CD4-positive, alpha-beta T cell treated with Interleukin-15 for 1 hour (primary cell): ENCODE measurements at regions not wholly inside any gene's neighbourhood (a gene's known extent, or its start where the extent isn't known, plus 50 kb on each side); places are given as distances from the start of the nearest gene placed in this dataset.
"Not testable (repeated sequence)": the region's sequence is repeated elsewhere in the genome, so short reads cannot be mapped to it uniquely, and the experiment has no call there.

Experiments
- DNase-seq: peaks from one replicate; pipeline ENCODE4 v3.0.0-alpha.2; 2020

DNA sequence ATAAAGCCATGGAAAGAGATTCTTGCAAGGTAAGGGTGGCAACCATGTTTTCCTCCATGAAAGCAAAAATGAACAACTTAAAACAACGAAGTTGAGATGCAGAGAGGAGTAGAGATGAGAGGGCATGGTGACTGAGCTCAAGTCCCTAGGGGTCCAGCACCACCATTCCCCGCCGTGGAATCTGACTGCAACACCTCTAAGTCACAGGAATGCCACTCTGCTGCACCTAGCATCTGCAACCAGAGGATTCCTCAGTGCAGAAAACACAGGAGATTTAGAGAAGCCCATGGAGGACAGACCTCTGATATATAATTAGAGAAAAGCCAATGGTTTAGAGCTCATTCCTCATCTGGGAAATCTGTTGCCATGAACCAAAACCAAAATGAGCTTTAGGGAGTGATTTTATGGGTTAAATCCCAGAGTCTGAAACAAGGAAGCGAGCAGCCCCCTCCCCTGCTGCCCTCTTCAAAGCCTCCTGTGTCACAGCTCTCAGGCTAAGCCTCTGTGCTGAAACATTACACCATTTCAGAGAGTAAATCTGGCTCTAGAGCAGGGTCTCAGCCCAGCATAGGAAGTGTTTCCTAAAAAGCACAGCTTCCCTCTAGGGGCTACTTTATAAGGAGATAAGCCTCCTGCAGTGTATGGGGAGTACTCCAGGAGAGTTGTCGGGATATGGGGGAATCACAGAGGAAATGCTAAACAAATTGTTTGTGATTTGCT is 1043.6 kb downstream of the UQCRFS1 start:
- no peak for DNase-seq

DNA sequence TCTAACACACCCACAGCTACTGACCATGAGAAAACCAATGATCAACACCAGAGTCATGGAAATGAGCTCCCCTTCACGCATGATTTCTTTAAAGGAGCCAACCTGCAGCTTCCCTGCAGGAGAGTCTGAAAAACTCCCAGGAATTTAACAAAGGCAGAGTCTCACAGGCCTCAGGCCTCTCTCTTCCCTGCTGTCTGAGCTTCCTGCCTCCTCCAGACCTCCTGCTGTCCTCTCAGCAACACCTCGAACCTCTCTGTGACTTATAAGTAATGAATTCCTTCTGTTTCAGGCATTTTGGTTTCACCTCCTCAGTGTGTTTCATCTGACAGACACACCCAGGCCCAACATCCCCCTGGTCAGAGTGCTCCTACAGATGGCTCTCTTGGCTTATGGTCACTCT is 1044.4 kb downstream of the UQCRFS1 start:
- no peak for DNase-seq

DNA sequence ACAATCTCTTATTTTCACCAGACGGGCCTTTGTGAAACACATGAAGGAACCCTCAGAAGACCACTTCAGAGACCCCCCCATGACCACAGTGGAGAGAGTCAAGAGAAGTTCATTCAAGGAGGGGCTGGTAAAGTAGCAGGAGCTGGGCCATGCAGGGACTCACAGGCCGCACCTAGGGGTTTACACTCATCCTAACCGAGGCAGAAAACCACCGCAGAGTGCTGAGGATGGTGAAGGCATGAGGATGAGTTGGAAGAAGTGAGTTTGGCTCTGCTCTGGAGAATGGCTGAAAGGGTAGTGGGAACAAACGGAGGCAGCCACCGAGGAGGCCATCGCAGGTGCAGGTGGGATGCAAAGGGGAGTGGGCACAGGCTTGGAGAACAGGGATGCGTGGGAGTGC is 1046.9 kb downstream of the UQCRFS1 start:
- no peak for DNase-seq

- no peak for DNase-seq
Observed at GRCh38 chr19:28164214-28164613, 1048.7 kb downstream of the UQCRFS1 start.

DNA sequence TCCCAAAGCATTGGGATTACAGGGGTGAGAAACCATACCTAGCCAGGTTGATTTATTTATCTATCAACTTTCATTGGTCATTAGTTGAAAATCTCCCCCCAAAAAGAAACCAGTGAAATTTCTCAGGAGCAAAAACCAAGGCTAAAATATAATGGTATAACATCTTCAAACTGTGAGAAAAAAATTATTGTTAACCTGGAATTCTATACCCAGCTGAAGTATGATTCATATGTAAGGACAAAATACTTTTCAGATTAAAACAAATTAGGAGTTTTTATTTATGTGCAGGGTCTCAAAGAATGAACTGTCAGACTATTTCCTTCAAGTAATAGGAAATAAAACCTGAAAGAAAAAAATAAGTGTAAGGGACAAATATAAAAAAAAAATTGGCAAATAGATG is 1053.9 kb downstream of the UQCRFS1 start:
- DNase-seq: no peak

DNA sequence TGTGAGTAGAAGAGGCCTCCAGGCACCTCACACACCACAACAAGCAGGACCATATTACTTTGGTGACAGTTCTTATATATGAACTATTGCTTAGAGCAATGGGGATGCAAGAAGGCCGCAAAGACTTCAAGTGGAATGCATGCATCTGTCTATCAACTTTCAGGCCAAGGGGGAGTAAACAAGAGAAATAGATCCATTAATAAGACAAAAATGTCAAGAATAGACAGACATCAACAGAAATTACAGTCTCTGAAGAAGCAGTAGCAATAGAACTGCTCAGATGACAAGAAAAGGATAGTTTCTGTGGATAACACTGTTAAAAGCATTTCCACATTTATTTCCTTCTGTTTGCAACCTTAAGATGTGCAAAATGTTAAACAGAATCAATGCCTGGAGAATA is 1057.7 kb downstream of the UQCRFS1 start:
- DNase-seq: no peak

DNA sequence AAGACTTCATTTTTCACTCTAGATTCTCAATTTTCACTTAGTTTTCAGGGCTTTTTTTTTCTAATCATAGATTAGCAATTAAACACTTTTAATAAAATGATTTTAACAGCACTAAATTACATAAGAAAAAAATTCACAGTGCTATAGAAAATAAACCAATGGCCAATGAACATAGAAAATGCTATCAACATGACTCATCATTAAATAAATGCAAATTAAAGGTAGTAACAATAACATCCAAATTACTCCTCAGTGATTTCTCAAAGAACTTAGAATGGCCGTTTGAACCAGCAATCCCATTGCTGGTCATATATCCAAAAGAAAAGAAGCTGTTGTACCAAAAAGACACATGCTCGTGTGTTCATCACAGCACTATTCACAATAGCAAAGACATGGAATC is 1058.9 kb downstream of the UQCRFS1 start:
- DNase-seq: no peak

GRCh38 chr19:28153123-28153522 is 1059.8 kb downstream of the UQCRFS1 start:
- DNase-seq: no peak

DNA sequence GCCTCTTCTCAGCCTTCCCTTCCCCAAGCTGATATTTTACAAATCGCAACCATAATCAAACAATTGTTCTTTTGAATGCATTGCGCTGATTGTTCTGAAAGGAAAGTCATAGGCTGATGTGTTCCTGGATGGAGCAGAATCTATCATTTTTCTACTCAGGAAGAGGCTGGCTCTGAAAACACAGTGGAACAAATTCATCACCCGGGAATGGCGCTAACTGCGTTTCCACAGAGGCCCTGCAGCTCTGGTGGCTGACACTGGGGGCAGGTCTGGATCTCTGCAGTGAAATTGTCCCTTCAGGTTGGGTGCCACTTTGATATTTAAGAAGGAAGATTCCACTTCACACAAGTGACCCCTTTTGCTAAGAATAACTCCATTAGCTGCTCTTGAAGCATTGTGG is 1060.8 kb downstream of the UQCRFS1 start:
- no peak for DNase-seq

- no peak for DNase-seq
Observed at GRCh38 chr19:28150129-28150528, 1062.8 kb downstream of the UQCRFS1 start.

GRCh38 chr19:28148554-28148953 is 1064.4 kb downstream of the UQCRFS1 start:
- DNase-seq: no peak

- DNase-seq: no peak
Observed at GRCh38 chr19:28142258-28142657, 1070.7 kb downstream of the UQCRFS1 start.

DNA sequence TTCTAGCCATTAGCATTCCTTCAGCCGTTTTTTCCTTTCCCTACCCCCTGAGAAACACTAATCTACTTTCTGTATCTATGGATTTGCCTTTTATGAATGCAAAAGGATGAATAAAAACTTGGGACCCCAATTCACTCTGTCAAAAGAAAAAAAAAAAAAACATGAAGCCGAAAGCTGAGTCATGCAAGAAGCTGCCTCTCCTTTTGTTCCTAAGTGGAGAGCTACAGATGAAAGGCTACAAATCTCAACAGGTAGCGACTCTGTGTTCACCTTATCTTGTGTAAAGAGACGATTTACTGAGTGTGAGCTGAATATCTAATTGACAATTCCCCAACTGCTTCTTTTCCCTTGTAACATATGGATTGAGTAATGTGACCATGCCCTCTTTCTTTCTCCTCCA is 1072.8 kb downstream of the UQCRFS1 start:
- no peak for DNase-seq

GRCh38 chr19:28137772-28138171 is 1075.2 kb downstream of the UQCRFS1 start:
- no peak for DNase-seq

DNA sequence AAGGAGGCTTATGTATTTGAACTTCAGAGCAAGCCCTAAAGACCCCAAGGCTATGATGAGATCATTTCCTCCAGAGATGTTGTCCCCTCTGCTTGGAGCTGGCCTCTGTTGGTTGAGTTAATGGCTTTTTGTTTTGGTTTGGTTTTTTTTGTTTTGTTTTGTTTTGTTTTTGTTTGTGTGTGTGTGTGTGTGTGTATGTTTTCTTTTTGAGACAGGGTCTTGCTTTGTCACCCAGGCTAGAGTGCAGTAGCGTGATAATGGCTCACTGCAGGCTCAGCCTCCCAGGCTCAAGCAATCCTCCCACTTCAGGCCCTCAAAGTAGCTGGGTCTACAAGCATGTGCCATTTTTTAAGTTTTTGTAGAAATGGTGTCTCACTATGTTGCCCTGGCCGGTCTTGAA is 1076.2 kb downstream of the UQCRFS1 start:
- no peak for DNase-seq

GRCh38 chr19:28135825-28136224 is 1077.1 kb downstream of the UQCRFS1 start:
- no peak for DNase-seq

DNA sequence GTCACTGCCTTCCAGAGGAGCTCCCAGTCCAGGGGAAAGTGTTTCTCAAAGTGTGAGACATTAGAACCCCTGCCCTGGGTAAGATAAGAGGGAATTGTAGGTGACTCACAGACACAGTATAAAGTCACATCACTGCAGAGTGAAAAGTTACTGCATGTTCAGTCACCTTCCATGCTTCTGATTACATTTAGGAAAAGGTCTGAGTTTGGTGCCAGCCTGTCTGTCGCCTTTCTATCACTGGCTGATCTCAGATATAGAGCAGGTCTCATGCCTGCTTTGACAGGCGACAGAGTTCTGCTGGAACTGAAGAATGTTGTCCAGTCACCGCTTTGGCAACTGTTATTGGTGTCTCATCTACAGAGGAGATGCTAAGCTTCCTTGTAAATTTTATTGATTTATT is 1078.6 kb downstream of the UQCRFS1 start:
- DNase-seq: no peak

DNA sequence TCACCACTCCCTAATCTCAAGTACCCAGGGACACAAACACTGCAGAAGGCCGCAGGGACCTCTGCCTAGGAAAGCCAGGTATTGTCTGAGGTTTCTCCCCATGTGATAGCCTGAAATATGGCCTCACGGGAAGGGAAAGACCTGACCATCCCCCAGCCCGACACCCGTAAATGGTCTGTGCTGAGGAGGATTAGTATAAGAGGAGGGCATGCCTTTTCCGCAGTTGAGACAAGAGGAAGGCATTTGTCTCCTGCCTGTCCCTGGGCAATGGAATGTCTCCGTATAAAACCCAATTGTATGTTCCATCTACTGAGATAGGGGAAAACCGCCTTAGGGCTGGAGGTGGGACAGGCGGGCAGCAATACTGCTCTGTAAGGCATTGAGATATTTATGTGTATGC is 1082.1 kb downstream of the UQCRFS1 start:
- not testable (repeated sequence) for DNase-seq

DNA sequence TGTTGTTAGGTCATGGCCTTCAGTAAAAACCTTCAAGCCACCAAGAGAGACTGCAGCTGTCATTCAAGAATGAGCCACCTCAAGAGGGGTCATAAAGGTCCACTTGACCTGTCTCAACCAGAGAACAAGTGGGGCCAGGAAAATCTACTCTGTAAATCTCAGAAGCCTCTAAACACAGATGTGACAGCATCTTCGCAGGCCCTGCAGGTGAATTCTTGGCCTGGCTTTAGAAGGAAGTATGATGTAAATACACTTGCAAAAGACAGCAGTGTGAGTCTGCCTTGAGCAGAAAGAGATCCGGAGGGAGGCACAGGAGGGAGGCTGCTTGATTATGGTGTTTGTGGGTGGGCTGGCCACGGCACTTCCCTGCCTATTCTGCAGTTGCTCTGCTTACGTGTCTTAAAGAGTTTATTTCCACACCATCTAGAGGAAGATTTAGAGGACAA is 1082.9 kb downstream of the UQCRFS1 start:
- DNase-seq: no peak

DNA sequence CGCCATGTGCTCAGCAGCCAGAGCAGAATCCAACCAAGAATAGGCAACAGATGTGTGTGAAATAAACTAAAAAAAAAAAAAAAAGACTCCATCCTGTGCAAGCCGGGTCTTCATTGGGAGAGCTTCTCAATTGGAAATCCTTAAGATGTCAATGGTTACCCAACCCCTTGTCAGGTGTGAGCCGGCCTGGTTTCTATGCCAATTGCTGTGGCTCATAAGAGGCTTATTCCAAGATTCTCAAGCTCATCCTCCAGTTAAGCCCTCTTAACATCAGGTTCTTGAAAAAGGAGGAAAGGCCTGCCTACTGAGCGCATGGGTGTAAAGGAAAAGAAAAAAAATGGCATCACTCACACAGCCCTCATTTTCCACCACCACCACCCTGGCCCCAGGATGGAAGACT is 1084.6 kb downstream of the UQCRFS1 start:
- DNase-seq: no peak

GRCh38 chr19:28126135-28126898 is 1086.6 kb downstream of the UQCRFS1 start:
- no peak for DNase-seq

GRCh38 chr19:28122734-28123133 is 1090.2 kb downstream of the UQCRFS1 start:
- no peak for DNase-seq

DNA sequence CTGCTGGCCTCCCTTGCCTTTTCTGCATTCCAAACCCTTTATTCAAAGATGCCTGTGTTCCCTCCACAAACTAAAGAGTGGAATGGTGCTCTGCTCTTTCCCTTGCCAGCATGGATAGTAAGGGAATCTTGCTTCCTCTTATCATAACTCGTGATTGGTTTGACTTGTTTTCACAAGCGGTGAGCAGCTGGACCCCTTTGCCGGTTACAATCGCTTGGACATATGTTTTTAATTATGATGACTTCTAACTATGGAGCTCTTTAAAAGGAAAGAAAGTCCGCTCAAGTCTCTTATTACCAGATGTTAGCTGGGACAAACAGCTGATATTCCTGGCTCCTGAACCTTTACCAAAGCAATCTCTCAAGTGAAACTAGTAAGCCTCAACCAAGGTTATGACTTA is 1094.7 kb downstream of the UQCRFS1 start:
- DNase-seq: no peak

- DNase-seq: no peak
Observed at GRCh38 chr19:28117143-28117542, 1095.8 kb downstream of the UQCRFS1 start.

DNA sequence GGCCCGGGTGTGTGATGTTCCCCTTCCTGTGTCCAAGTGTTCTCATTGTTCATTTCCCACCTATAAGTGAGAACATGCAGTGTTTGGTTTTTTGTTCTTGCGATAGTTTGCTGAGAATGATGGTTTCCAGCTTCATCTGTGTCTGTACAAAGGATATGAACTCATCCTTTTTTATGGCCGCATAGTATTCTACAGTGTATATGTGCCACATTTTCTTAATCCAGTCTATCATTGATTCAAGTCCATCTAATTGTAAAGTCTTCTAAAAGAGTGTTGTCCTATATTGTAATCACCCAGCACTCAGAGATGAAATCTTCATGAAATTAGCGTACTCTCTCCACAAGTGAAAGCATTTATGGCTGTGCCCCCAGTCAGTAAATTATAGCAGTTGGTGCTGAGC is 1096.6 kb downstream of the UQCRFS1 start:
- DNase-seq: not testable (repeated sequence)
